ENCODE measurements at regions not wholly inside any gene's neighbourhood (a gene's known extent, or its start where the extent isn't known, plus 50 kb on each side); places are given as distances from the start of the nearest gene placed in this dataset.

DNA sequence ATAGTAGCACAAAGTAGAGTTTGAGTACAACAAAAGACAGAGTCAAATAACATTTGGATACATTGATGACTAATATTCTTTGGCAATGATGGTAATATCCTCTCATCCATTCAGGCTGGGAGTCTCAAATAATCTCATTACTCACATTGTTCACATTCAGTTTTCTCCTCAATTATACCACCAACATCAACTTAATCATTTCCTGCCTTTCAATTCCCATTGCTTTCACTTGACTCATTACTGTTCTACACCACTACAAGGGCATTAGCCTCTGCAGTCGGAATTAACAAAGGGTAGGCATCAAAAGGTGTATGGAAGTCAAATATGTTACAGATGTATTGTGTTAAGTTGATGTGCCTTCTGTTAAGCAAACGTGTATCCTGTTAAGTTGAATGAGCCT, 518.4 kb upstream of the SLITRK1 start:
- TF ChIP-seq, protein P1, sequence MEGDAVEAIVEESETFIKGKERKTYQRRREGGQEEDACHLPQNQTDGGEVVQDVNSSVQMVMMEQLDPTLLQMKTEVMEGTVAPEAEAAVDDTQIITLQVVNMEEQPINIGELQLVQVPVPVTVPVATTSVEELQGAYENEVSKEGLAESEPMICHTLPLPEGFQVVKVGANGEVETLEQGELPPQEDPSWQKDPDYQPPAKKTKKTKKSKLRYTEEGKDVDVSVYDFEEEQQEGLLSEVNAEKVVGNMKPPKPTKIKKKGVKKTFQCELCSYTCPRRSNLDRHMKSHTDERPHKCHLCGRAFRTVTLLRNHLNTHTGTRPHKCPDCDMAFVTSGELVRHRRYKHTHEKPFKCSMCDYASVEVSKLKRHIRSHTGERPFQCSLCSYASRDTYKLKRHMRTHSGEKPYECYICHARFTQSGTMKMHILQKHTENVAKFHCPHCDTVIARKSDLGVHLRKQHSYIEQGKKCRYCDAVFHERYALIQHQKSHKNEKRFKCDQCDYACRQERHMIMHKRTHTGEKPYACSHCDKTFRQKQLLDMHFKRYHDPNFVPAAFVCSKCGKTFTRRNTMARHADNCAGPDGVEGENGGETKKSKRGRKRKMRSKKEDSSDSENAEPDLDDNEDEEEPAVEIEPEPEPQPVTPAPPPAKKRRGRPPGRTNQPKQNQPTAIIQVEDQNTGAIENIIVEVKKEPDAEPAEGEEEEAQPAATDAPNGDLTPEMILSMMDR (conservative IDR thresholded peaks at IDR 0.05; ENCODE audit: low read length), result no peak
- no peak for TF ChIP-seq EZH2phosphoT487 (IDR thresholded peaks at IDR 0.05; ENCODE audit: borderline replicate concordance)
